ENCODE measurements at regions not wholly inside any gene's neighbourhood (a gene's known extent, or its start where the extent isn't known, plus 50 kb on each side); places are given as distances from the start of the nearest gene placed in this dataset.

DNA sequence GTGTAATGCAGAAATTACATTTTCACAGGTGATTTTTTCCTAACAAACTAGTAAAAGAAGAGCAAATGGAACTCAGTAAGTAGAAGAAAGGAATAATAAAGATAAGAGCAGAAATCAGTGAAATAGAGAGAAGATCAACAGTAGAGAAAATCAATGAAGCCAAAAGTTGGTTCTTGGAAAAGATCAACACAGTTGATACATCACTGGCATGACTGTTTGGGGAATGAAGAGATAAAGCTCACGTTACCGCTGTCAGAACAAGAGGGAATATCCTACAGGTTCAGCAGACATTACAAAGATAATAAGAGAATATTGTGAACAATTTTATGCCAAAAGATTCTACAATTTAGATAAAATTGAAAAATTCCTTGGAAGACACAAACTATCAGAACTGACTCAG lies 146.4 kb downstream of the ACTR3B start:
- Mint-ChIP-seq H3K4me3 (no peak overlapping the region), H3K36me3 (ENCODE audit: low read depth) (no peaks in the 10 kb centered on the region), H3K4me1 (peaks cover 16% of the 10 kb centered on the region), H3K9me3 (no peaks in the 10 kb centered on the region), H3K27ac (ENCODE audit: unreplicated experiment) (no peak overlapping the region), H3K27me3 (ENCODE audit: low read depth) (no peaks in the 10 kb centered on the region)
- DNase-seq (ENCODE audit: low read depth, low spot score) = no peak
- TF ChIP-seq, protein P1, sequence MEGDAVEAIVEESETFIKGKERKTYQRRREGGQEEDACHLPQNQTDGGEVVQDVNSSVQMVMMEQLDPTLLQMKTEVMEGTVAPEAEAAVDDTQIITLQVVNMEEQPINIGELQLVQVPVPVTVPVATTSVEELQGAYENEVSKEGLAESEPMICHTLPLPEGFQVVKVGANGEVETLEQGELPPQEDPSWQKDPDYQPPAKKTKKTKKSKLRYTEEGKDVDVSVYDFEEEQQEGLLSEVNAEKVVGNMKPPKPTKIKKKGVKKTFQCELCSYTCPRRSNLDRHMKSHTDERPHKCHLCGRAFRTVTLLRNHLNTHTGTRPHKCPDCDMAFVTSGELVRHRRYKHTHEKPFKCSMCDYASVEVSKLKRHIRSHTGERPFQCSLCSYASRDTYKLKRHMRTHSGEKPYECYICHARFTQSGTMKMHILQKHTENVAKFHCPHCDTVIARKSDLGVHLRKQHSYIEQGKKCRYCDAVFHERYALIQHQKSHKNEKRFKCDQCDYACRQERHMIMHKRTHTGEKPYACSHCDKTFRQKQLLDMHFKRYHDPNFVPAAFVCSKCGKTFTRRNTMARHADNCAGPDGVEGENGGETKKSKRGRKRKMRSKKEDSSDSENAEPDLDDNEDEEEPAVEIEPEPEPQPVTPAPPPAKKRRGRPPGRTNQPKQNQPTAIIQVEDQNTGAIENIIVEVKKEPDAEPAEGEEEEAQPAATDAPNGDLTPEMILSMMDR (conservative IDR thresholded peaks at IDR 0.05) = no peak

DNA sequence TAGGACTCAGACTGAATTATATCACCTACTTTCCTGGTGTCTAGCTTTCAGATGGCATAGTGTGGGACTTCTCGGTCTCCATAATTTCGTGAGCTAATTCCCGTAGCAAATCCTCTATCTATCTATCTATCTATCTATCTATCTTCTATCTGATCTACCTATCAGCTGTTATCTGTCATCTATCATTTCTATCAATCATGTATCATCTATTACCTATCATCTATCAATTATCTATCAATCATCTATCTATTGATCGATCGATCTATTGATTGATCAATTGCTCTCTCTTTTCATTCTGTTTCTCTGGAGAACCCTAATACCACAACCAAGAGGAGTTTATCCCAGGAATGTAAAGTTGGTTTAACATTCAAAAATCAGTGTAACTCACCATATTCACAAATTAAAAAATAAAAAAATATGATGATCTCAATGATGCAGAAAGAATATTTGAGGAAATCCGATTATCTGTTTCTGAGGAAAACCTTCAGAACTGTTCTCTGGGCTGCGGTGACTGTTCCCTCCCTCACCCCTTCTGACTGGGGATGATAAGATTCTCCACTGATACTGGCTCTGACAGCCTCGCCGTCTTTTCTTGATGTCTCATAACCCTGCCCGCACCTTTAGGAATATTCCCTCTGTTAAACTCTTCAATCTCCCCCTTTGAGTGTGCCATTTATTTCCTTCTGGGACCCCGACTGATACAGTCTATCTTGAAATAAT lies 147.7 kb downstream of the ACTR3B start:
- no peaks in the 10 kb centered on the region for H3K9me3 Mint-ChIP-seq
- no peak overlapping the region for H3K27ac Mint-ChIP-seq (ENCODE audit: unreplicated experiment)
- TF ChIP-seq, protein P1 (conservative IDR thresholded peaks at IDR 0.05) = no peak
- no peaks in the 10 kb centered on the region for H3K27me3 Mint-ChIP-seq (ENCODE audit: low read depth)
- peaks cover 20% of the 10 kb centered on the region for H3K4me1 Mint-ChIP-seq
- DNase-seq (ENCODE audit: low read depth, low spot score) = no peak
- no peak overlapping the region for H3K4me3 Mint-ChIP-seq
- H3K36me3 Mint-ChIP-seq (ENCODE audit: low read depth) = no peaks in the 10 kb centered on the region

DNA sequence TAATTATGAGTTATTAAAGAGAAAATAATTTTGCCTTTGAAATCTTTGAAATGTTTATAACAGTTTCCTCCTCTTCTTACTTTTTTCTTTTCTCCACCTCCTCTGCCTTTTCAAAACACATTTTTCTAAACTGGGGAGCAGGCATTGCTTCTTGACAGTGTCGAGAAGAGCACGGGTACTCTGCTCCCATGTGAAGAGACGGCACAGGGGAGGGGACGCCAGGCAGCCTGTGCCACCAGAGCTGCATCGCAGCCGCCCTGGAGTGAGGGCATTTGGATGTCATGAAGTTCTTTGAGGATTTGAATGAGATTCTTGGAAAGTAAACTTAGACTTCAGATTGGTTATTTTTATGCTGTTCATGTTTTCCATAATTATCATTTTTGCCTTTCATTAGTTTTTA lies 149.7 kb downstream of the ACTR3B start:
- peaks cover 20% of the 10 kb centered on the region for H3K4me1 Mint-ChIP-seq
- peak overlapping the region; percentile 58 for H3K27ac Mint-ChIP-seq (ENCODE audit: unreplicated experiment)
- H3K36me3 Mint-ChIP-seq (ENCODE audit: low read depth) = no peaks in the 10 kb centered on the region
- no peaks in the 10 kb centered on the region for H3K27me3 Mint-ChIP-seq (ENCODE audit: low read depth)
- no peak for DNase-seq (ENCODE audit: low read depth, low spot score)
- TF ChIP-seq, protein P1 (conservative IDR thresholded peaks at IDR 0.05) = no peak
- H3K4me3 Mint-ChIP-seq = no peak overlapping the region
- H3K9me3 Mint-ChIP-seq = no peaks in the 10 kb centered on the region

DNA sequence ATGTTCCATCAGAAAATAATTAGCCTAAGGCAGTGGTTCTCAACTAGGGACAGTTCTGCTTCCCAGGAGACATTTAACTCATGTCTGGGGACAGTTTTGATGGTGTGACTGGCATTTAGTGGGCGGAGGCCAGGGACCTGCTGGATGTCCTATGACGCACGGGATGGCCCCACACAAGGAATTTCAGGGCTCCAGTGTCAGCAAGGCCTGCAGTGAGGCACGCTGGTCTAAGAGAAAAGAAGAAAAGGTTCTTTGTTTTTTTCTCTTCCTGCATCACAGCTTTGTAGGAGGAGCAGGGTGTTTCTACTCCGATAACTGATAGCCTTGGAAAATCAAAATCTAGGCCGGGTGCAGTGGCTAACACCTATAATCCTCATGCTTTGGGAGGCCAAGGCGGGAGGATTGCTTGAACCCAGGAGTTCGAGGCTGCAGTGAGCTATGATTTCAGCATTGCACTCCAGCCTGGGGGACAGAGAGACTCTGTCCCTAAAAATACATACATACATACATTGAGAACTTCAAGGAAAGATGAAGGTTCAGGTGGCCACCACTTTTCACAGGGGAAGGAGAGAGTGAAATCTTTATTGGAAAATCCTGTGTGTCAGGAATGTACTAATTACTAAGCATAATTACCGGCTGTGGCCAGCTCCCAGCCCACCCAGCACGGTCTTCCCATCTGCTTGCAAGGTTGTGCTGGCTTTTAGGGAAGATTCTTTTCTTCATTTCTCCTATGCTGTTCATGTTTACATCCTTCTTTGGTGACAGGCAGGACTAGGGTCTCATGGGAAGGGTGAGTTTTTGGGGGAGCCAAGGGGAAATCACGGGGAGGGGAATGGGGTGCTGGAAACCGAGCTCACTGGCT lies 150.4 kb downstream of the ACTR3B start:
- peak; percentile 20 for DNase-seq (ENCODE audit: low read depth, low spot score)
- Mint-ChIP-seq H3K4me3 (peak overlapping the region; percentile 39), H3K9me3 (no peaks in the 10 kb centered on the region), H3K27ac (ENCODE audit: unreplicated experiment) (peak overlapping the region; percentile 92), H3K27me3 (ENCODE audit: low read depth) (no peaks in the 10 kb centered on the region), H3K36me3 (ENCODE audit: low read depth) (no peaks in the 10 kb centered on the region), H3K4me1 (peaks cover 20% of the 10 kb centered on the region)
- TF ChIP-seq, protein P1 (conservative IDR thresholded peaks at IDR 0.05) = no peak

DNA sequence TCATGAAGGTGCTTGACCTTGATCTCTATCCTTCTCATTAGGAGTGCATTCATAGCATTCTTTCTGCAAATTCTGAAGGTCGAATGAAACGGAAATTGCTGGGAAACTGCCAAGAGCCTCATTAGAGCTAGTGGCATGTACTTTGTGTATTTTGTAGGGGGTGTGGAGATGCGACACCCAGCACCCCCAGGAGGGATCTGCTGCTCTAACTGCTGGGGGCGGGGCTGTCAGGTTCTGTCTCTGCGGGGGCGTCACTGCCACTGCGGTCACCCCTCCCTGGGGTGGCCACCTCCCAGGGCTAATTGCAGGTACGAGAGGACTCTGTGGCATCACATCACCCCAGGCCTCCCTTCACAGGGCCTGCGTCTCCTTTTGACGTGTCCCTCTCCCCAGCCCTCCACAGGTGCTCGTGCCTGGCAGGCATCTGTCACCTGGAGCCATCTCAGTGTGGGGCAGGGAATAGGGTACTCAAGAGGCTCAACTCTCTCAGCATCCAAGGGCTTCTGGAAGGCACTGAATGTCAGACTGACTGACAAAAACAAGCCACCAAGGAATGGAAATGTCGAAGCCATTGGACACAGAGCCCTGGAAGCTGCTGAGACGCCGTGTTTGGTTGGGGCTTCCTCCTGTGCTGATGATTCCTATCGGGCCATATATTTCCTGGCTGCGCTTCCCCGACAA lies 151.1 kb downstream of the ACTR3B start:
- H3K4me3 Mint-ChIP-seq = no peak overlapping the region
- H3K9me3 Mint-ChIP-seq = no peaks in the 10 kb centered on the region
- H3K36me3 Mint-ChIP-seq (ENCODE audit: low read depth) = no peaks in the 10 kb centered on the region
- peak overlapping the region; percentile 23 for H3K27ac Mint-ChIP-seq (ENCODE audit: unreplicated experiment)
- H3K27me3 Mint-ChIP-seq (ENCODE audit: low read depth) = no peaks in the 10 kb centered on the region
- DNase-seq (ENCODE audit: low read depth, low spot score) = no peak
- H3K4me1 Mint-ChIP-seq = peaks cover 20% of the 10 kb centered on the region
- TF ChIP-seq, protein P1 (conservative IDR thresholded peaks at IDR 0.05) = no peak
